ENCODE measurements at regions not wholly inside any gene's neighbourhood (a gene's known extent, or its start where the extent isn't known, plus 50 kb on each side); places are given as distances from the start of the nearest gene placed in this dataset.

DNA sequence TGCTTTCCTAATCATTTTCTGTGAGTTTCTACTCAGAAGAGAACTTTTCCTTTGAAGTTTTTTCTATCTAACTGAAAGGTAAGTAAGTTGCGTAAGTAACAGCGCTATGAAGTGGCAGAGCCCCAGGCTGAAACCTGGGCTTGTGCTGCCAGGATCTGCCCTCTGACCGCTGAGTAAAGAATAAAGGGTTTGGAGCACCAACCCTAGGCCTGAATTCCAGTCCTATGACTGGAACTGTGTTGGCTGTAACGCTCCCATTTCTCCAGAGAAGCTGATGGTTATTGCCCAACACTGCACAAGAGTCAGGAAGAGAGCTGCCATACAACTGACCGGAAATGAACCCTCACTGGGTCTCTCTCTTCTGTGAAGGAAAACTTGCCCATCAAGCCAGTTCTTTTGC, 87.0 kb downstream of the FOXB1 start:
- ATAC-seq: no peak
- no peak for TF ChIP-seq CSDC2 (CRISPR knock-in tag; IDR thresholded peaks at IDR 0.05)
- no peak for TF ChIP-seq RARB (CRISPR knock-in tag; IDR thresholded peaks at IDR 0.05)
- no peak for TF ChIP-seq ESRRG (CRISPR knock-in tag; IDR thresholded peaks at IDR 0.05)
- no peak for TF ChIP-seq SNAI2 (CRISPR knock-in tag; IDR thresholded peaks at IDR 0.05)
- TF ChIP-seq GLIS3 (CRISPR knock-in tag; IDR thresholded peaks at IDR 0.05): no peak
- TF ChIP-seq, protein P1, sequence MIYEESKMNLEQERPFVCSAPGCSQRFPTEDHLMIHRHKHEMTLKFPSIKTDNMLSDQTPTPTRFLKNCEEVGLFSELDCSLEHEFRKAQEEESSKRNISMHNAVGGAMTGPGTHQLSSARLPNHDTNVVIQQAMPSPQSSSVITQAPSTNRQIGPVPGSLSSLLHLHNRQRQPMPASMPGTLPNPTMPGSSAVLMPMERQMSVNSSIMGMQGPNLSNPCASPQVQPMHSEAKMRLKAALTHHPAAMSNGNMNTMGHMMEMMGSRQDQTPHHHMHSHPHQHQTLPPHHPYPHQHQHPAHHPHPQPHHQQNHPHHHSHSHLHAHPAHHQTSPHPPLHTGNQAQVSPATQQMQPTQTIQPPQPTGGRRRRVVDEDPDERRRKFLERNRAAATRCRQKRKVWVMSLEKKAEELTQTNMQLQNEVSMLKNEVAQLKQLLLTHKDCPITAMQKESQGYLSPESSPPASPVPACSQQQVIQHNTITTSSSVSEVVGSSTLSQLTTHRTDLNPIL (CRISPR knock-in tag; IDR thresholded peaks at IDR 0.05; ENCODE audit: low read depth): no peak
- TF ChIP-seq ZNF70 (CRISPR knock-in tag; IDR thresholded peaks at IDR 0.05): no peak
- TF ChIP-seq TOX (CRISPR knock-in tag; IDR thresholded peaks at IDR 0.05; ENCODE audit: borderline replicate concordance): no peak
- TF ChIP-seq, protein P2, sequence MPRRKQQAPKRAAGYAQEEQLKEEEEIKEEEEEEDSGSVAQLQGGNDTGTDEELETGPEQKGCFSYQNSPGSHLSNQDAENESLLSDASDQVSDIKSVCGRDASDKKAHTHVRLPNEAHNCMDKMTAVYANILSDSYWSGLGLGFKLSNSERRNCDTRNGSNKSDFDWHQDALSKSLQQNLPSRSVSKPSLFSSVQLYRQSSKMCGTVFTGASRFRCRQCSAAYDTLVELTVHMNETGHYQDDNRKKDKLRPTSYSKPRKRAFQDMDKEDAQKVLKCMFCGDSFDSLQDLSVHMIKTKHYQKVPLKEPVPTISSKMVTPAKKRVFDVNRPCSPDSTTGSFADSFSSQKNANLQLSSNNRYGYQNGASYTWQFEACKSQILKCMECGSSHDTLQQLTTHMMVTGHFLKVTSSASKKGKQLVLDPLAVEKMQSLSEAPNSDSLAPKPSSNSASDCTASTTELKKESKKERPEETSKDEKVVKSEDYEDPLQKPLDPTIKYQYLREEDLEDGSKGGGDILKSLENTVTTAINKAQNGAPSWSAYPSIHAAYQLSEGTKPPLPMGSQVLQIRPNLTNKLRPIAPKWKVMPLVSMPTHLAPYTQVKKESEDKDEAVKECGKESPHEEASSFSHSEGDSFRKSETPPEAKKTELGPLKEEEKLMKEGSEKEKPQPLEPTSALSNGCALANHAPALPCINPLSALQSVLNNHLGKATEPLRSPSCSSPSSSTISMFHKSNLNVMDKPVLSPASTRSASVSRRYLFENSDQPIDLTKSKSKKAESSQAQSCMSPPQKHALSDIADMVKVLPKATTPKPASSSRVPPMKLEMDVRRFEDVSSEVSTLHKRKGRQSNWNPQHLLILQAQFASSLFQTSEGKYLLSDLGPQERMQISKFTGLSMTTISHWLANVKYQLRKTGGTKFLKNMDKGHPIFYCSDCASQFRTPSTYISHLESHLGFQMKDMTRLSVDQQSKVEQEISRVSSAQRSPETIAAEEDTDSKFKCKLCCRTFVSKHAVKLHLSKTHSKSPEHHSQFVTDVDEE (CRISPR knock-in tag; IDR thresholded peaks at IDR 0.05): no peak
- no peak for TF ChIP-seq ISL1 (CRISPR knock-in tag; IDR thresholded peaks at IDR 0.05)
- no peak for TF ChIP-seq CSRNP3 (CRISPR knock-in tag; IDR thresholded peaks at IDR 0.05)
- TF ChIP-seq PATZ1 (CRISPR knock-in tag; IDR thresholded peaks at IDR 0.05; ENCODE audit: borderline replicate concordance): no peak
- no peak for TF ChIP-seq OSR1 (CRISPR knock-in tag; IDR thresholded peaks at IDR 0.05)
- no peak for TF ChIP-seq TCF4 (CRISPR knock-in tag; IDR thresholded peaks at IDR 0.05; ENCODE audit: borderline replicate concordance)
- no peak for TF ChIP-seq ARNTL (CRISPR knock-in tag; IDR thresholded peaks at IDR 0.05; ENCODE audit: borderline replicate concordance, low read depth)

DNA sequence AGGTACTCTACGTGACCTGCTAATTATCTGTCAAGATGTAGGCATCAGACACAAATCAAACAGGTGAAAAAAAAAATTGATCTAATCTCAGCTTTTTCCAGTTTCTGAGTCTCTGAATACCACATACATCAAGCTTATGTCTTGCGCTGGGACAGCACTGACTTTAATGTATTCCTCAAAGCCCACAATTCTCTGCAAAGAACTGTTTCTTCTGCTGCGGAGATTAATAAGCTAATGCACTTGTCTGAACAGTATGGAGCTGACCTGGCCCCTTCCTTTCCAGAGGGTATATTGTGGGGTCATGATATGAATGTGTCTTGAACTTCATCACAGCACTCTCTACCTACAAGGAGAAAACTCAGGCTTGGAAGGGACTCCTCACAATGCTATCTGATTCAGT, 87.8 kb downstream of the FOXB1 start:
- no peak for ATAC-seq
- TF ChIP-seq ESRRG (CRISPR knock-in tag; IDR thresholded peaks at IDR 0.05) (no peak), OSR1 (CRISPR knock-in tag; IDR thresholded peaks at IDR 0.05) (no peak), ZNF70 (CRISPR knock-in tag; IDR thresholded peaks at IDR 0.05) (no peak), PPARA (CRISPR knock-in tag; IDR thresholded peaks at IDR 0.05; ENCODE audit: borderline replicate concordance) (no peak), GLIS3 (CRISPR knock-in tag; IDR thresholded peaks at IDR 0.05) (no peak), TCF4 (CRISPR knock-in tag; IDR thresholded peaks at IDR 0.05; ENCODE audit: borderline replicate concordance) (no peak), POU6F1 (CRISPR knock-in tag; IDR thresholded peaks at IDR 0.05; ENCODE audit: borderline replicate concordance, low read depth) (no peak), ZFP30 (CRISPR knock-in tag; IDR thresholded peaks at IDR 0.05) (no peak), ISL1 (CRISPR knock-in tag; IDR thresholded peaks at IDR 0.05) (no peak), TOX (CRISPR knock-in tag; IDR thresholded peaks at IDR 0.05; ENCODE audit: borderline replicate concordance) (no peak), ZFP3 (CRISPR knock-in tag; IDR thresholded peaks at IDR 0.05) (no peak), ZNF8 (CRISPR knock-in tag; IDR thresholded peaks at IDR 0.05) (no peak), BACH2 (CRISPR knock-in tag; IDR thresholded peaks at IDR 0.05; ENCODE audit: borderline replicate concordance) (no peak), CSRNP3 (CRISPR knock-in tag; IDR thresholded peaks at IDR 0.05) (no peak), ZNF565 (CRISPR knock-in tag; conservative IDR thresholded peaks at IDR 0.05; ENCODE audit: low read depth) (no peak), CSDC2 (CRISPR knock-in tag; IDR thresholded peaks at IDR 0.05) (no peak), RARB (CRISPR knock-in tag; IDR thresholded peaks at IDR 0.05) (no peak), PATZ1 (CRISPR knock-in tag; IDR thresholded peaks at IDR 0.05; ENCODE audit: borderline replicate concordance) (no peak)
- TF ChIP-seq, protein P2 (CRISPR knock-in tag; IDR thresholded peaks at IDR 0.05): no peak
